ENCODE measurements at regions not wholly inside any gene's neighbourhood (a gene's known extent, or its start where the extent isn't known, plus 50 kb on each side); places are given as distances from the start of the nearest gene placed in this dataset.

DNA sequence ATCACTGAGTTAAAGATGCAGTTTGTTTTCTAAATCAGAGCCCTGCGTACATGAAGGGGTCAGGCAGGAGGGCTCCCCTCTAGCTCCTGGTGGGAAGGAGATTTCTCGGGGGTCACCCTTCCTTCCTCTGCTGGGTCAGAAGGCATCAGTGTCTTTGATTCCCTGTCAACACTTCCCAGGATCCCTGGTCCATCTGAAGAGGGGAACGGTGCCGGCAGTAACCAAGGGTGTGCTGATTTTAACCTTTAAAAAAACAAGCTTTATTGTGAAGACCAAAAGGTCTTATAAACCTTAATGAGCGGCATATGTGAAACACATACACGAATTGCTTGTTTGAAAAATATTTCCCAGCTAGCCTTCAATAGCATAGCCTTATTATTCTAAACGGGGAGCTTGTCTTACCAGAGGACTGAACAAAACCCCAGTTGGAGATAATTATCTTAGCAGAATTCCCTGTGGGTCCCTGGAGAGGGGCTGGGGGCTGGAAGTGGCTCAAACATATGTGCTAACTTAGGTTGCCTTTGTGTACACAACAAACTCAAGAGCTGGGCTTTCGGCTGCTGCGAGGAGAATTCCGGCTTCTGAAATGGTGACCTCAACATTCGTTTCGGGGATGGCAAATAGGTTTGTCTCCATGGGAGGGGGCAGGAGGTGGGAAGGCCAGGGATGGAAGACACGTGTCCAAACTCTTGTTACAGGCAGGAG, 114.9 kb upstream of the MYCN start:
- H4K20me1 ChIP-seq (replicated peaks; ENCODE audit: insufficient read depth): no peaks in the 10 kb centered on the region
- no peak overlapping the region for H3K4me3 ChIP-seq
- DNase-seq (ENCODE audit: low spot score) (no peak), ATAC-seq (no peak; the same call in 1 of the 3 replicates)
- H2AFZ ChIP-seq: peak overlapping the region; percentile 94; the same call in 1 of the 2 replicates
- Mint-ChIP-seq H3K27ac (no peak overlapping the region), H3K27me3 (ENCODE audit: insufficient read depth, low read depth, poor library complexity) (peaks cover 7% of the 10 kb centered on the region), H3K4me1 (peaks cover 14% of the 10 kb centered on the region), H3K36me3 (ENCODE audit: low read depth) (no peaks in the 10 kb centered on the region), H3K9me3 (peaks cover 3% of the 10 kb centered on the region; the same call in 1 of the 3 replicates), H3K4me3 (no peak overlapping the region)
- H3F3A ChIP-seq (replicated peaks; ENCODE audit: low read depth): no peaks in the 10 kb centered on the region
- no peaks in the 10 kb centered on the region for H3K36me3 ChIP-seq (ENCODE audit: insufficient read depth)
- no peak for TF ChIP-seq ZNF462 (CRISPR knock-in tag; IDR thresholded peaks at IDR 0.05)
- no peak for TF ChIP-seq ZNF114 (CRISPR knock-in tag; IDR thresholded peaks at IDR 0.05)
- TF ChIP-seq EZH2phosphoT487 (IDR thresholded peaks at IDR 0.05; ENCODE audit: unreplicated experiment): no peak
- no peak for TF ChIP-seq POLR2AphosphoS5 (IDR thresholded peaks at IDR 0.05; ENCODE audit: low read depth)
- no peak for TF ChIP-seq STAT1 (IDR thresholded peaks at IDR 0.05; ENCODE audit: unreplicated experiment)
- no peak for TF ChIP-seq REST (IDR thresholded peaks at IDR 0.05; ENCODE audit: unreplicated experiment)
- no peak for TF ChIP-seq NANOG (IDR thresholded peaks at IDR 0.05; ENCODE audit: borderline replicate concordance)
- TF ChIP-seq, protein P1, sequence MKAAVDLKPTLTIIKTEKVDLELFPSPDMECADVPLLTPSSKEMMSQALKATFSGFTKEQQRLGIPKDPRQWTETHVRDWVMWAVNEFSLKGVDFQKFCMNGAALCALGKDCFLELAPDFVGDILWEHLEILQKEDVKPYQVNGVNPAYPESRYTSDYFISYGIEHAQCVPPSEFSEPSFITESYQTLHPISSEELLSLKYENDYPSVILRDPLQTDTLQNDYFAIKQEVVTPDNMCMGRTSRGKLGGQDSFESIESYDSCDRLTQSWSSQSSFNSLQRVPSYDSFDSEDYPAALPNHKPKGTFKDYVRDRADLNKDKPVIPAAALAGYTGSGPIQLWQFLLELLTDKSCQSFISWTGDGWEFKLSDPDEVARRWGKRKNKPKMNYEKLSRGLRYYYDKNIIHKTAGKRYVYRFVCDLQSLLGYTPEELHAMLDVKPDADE (IDR thresholded peaks at IDR 0.05): no peak
- H3K27me3 ChIP-seq (ENCODE audit: insufficient read depth): no peaks in the 10 kb centered on the region
- H3K9me2 ChIP-seq (ENCODE audit: insufficient read depth): no peaks in the 10 kb centered on the region; the same call in 1 of the 2 replicates
- no peak overlapping the region for H3K27ac ChIP-seq (ENCODE audit: low read depth)
- H3K4me2 ChIP-seq: no peak overlapping the region
- H3K4me1 ChIP-seq (ENCODE audit: insufficient read depth): no peaks in the 10 kb centered on the region
- H3K79me2 ChIP-seq (replicated peaks; ENCODE audit: insufficient read depth): no peaks in the 10 kb centered on the region

Measured in GM23338 (cell line).